ENCODE measurements at regions not wholly inside any gene's neighbourhood (a gene's known extent, or its start where the extent isn't known, plus 50 kb on each side); places are given as distances from the start of the nearest gene placed in this dataset.
"Not testable (repeated sequence)": the region's sequence is repeated elsewhere in the genome, so short reads cannot be mapped to it uniquely, and the experiment has no call there.

- Histone ChIP-seq H3K4me3 (ENCODE audit: control insufficient read depth in 1 of 2, extremely low read depth in 1 of 2, low read length in 1 of 2) (no peak overlapping the region), H3K36me3 (ENCODE audit: control insufficient read depth in 2 of 2, extremely low read depth in 1 of 2, insufficient read depth in 1 of 2, low read length in 1 of 2) (no peaks in the 10 kb centered on the region), H3K9me3 (no peaks in the 10 kb centered on the region), H3K4me1 (ENCODE audit: control insufficient read depth in 1 of 2, extremely low read depth in 1 of 2, insufficient read depth in 2 of 2, low read length in 2 of 2) (no peaks in the 10 kb centered on the region), H3K27ac (ENCODE audit: low read length) (no peak overlapping the region), H3K27me3 (replicated peaks in 1 of 2; ENCODE audit: control insufficient read depth in 2 of 2, extremely low read depth in 1 of 2, insufficient read depth in 2 of 2, low read length in 1 of 2) (no peaks in the 10 kb centered on the region)
- H3K4me1 Mint-ChIP-seq, result no peaks in the 10 kb centered on the region
- no peaks in the 10 kb centered on the region for H3K9me3 Mint-ChIP-seq
- no CpG with 5 or more reads among the region's 2 CpGs for WGBS (ENCODE audit: insufficient coverage)
- DNase-seq (no peak), ATAC-seq (replicated peaks in 1 of 4) (no peak)
- no peaks in the 10 kb centered on the region for H3K36me3 Mint-ChIP-seq
- POLR2A ChIA-PET, result interaction anchor here in 1 of 2 donors (0.7 kb wide), 1 partner anchor 13 kb away, joined by 3 read pairs; no protein-coding TSS in a partner anchor
- H3K27me3 Mint-ChIP-seq, result peaks cover 2 to 3% of the 10 kb centered on the region in 2 donors
- CTCF ChIA-PET, result no interaction called here
- H3K27ac Mint-ChIP-seq, result no peak overlapping the region
- no peak overlapping the region for H3K4me3 Mint-ChIP-seq
These were observed 722.3 kb upstream of the NECTIN3 start for GRCh38 chr3:110349295-110349694.

GRCh38 chr3:110352841-110353604 is 718.6 kb upstream of the NECTIN3 start:
- no peaks in the 10 kb centered on the region for H3K9me3 ChIP-seq
- H3K36me3 ChIP-seq (ENCODE audit: control insufficient read depth in 2 of 2, extremely low read depth in 1 of 2, insufficient read depth in 1 of 2, low read length in 1 of 2), result no peaks in the 10 kb centered on the region
- no CpG with 5 or more reads among the region's 2 CpGs for WGBS (ENCODE audit: insufficient coverage)
- H3K27ac ChIP-seq (ENCODE audit: low read length), result no peak overlapping the region
- DNase-seq (no peak), ATAC-seq (replicated peaks in 1 of 4) (no peak)
- ChIA-PET CTCF (no interaction called here), POLR2A (no interaction called here)
- H3K4me1 Mint-ChIP-seq, result no peaks in the 10 kb centered on the region
- H3K4me1 ChIP-seq (ENCODE audit: control insufficient read depth in 1 of 2, extremely low read depth in 1 of 2, insufficient read depth in 2 of 2, low read length in 2 of 2), result no peaks in the 10 kb centered on the region
- H3K4me3 Mint-ChIP-seq, result no peak overlapping the region
- H3K27me3 Mint-ChIP-seq, result peaks cover 2 to 3% of the 10 kb centered on the region in 2 donors
- no peaks in the 10 kb centered on the region for H3K36me3 Mint-ChIP-seq
- H3K9me3 Mint-ChIP-seq, result peaks cover 0 to 3% (median 0%) of the 10 kb centered on the region in 3 donors
- no peak overlapping the region for H3K27ac Mint-ChIP-seq
- no peak overlapping the region for H3K4me3 ChIP-seq (ENCODE audit: control insufficient read depth in 1 of 2, extremely low read depth in 1 of 2, low read length in 1 of 2)
- H3K27me3 ChIP-seq (replicated peaks in 1 of 2; ENCODE audit: control insufficient read depth in 2 of 2, extremely low read depth in 1 of 2, insufficient read depth in 2 of 2, low read length in 1 of 2), result no peaks in the 10 kb centered on the region

- CTCF ChIA-PET, result no interaction called here
- Mint-ChIP-seq H3K27ac (no peak overlapping the region), H3K4me1 (no peaks in the 10 kb centered on the region), H3K9me3 (peaks cover 0 to 8% (median 0%) of the 10 kb centered on the region in 3 donors), H3K36me3 (no peaks in the 10 kb centered on the region), H3K4me3 (no peak overlapping the region), H3K27me3 (peaks cover 0 to 2% of the 10 kb centered on the region in 2 donors)
- Histone ChIP-seq H3K36me3 (ENCODE audit: control insufficient read depth in 2 of 2, extremely low read depth in 1 of 2, insufficient read depth in 1 of 2, low read length in 1 of 2) (no peaks in the 10 kb centered on the region), H3K9me3 (no peaks in the 10 kb centered on the region), H3K4me1 (ENCODE audit: control insufficient read depth in 1 of 2, extremely low read depth in 1 of 2, insufficient read depth in 2 of 2, low read length in 2 of 2) (no peaks in the 10 kb centered on the region), H3K27ac (ENCODE audit: low read length) (no peak overlapping the region), H3K4me3 (ENCODE audit: control insufficient read depth in 1 of 2, extremely low read depth in 1 of 2, low read length in 1 of 2) (no peak overlapping the region), H3K27me3 (replicated peaks in 1 of 2; ENCODE audit: control insufficient read depth in 2 of 2, extremely low read depth in 1 of 2, insufficient read depth in 2 of 2, low read length in 1 of 2) (no peaks in the 10 kb centered on the region)
- POLR2A ChIA-PET, result no interaction called here
- no peak for ATAC-seq (replicated peaks in 1 of 4)
- no peak for DNase-seq
These were observed 708.9 kb upstream of the NECTIN3 start for GRCh38 chr3:110362751-110363150.

GRCh38 chr3:110367289-110367688 is 704.3 kb upstream of the NECTIN3 start:
- H3K27me3 Mint-ChIP-seq; H3K36me3 Mint-ChIP-seq; H3K27ac ChIP-seq (ENCODE audit: low read length); ATAC-seq (replicated peaks in 1 of 4); H3K4me3 ChIP-seq (ENCODE audit: control insufficient read depth in 1 of 2, extremely low read depth in 1 of 2, low read length in 1 of 2); H3K4me1 ChIP-seq (ENCODE audit: control insufficient read depth in 1 of 2, extremely low read depth in 1 of 2, insufficient read depth in 2 of 2, low read length in 2 of 2); H3K27me3 ChIP-seq (replicated peaks in 1 of 2; ENCODE audit: control insufficient read depth in 2 of 2, extremely low read depth in 1 of 2, insufficient read depth in 2 of 2, low read length in 1 of 2); H3K9me3 Mint-ChIP-seq; H3K36me3 ChIP-seq (ENCODE audit: control insufficient read depth in 2 of 2, extremely low read depth in 1 of 2, insufficient read depth in 1 of 2, low read length in 1 of 2); H3K9me3 ChIP-seq; H3K27ac Mint-ChIP-seq; CTCF ChIA-PET; DNase-seq; H3K4me3 Mint-ChIP-seq; POLR2A ChIA-PET; H3K4me1 Mint-ChIP-seq: not testable (repeated sequence)
- 70% methylated on average over 6 of the region's 13 CpGs for WGBS (ENCODE audit: insufficient coverage)

GRCh38 chr3:110375751-110376518 is 695.7 kb upstream of the NECTIN3 start:
- Mint-ChIP-seq H3K9me3 (no peaks in the 10 kb centered on the region), H3K4me1 (no peaks in the 10 kb centered on the region), H3K27me3 (peaks cover 0 to 7% of the 10 kb centered on the region in 2 donors), H3K27ac (no peak overlapping the region), H3K36me3 (no peaks in the 10 kb centered on the region), H3K4me3 (no peak overlapping the region)
- Histone ChIP-seq H3K4me3 (ENCODE audit: control insufficient read depth in 1 of 2, extremely low read depth in 1 of 2, low read length in 1 of 2) (no peak overlapping the region), H3K4me1 (ENCODE audit: control insufficient read depth in 1 of 2, extremely low read depth in 1 of 2, insufficient read depth in 2 of 2, low read length in 2 of 2) (no peaks in the 10 kb centered on the region), H3K27me3 (replicated peaks in 1 of 2; ENCODE audit: control insufficient read depth in 2 of 2, extremely low read depth in 1 of 2, insufficient read depth in 2 of 2, low read length in 1 of 2) (no peaks in the 10 kb centered on the region), H3K27ac (ENCODE audit: low read length) (no peak overlapping the region), H3K36me3 (ENCODE audit: control insufficient read depth in 2 of 2, extremely low read depth in 1 of 2, insufficient read depth in 1 of 2, low read length in 1 of 2) (no peaks in the 10 kb centered on the region), H3K9me3 (no peaks in the 10 kb centered on the region)
- ChIA-PET CTCF (no interaction called here), POLR2A (no interaction called here)
- ATAC-seq (replicated peaks in 1 of 4) (no peak), DNase-seq (no peak)
- WGBS (ENCODE audit: insufficient coverage), result 80% methylated on average over 1 of the region's 4 CpGs

GRCh38 chr3:110378481-110378880 is 693.1 kb upstream of the NECTIN3 start:
- POLR2A ChIA-PET, result no interaction called here
- H3K9me3 Mint-ChIP-seq, result no peaks in the 10 kb centered on the region
- no peaks in the 10 kb centered on the region for H3K9me3 ChIP-seq
- ATAC-seq (replicated peaks in 1 of 4) (no peak), DNase-seq (no peak)
- H3K36me3 Mint-ChIP-seq, result no peaks in the 10 kb centered on the region
- H3K4me3 ChIP-seq (ENCODE audit: control insufficient read depth in 1 of 2, extremely low read depth in 1 of 2, low read length in 1 of 2), result no peak overlapping the region
- H3K27me3 ChIP-seq (replicated peaks in 1 of 2; ENCODE audit: control insufficient read depth in 2 of 2, extremely low read depth in 1 of 2, insufficient read depth in 2 of 2, low read length in 1 of 2), result no peaks in the 10 kb centered on the region
- H3K4me3 Mint-ChIP-seq, result no peak overlapping the region
- WGBS (ENCODE audit: insufficient coverage), result 57% methylated on average over 3 of the region's 4 CpGs
- H3K4me1 ChIP-seq (ENCODE audit: control insufficient read depth in 1 of 2, extremely low read depth in 1 of 2, insufficient read depth in 2 of 2, low read length in 2 of 2), result no peaks in the 10 kb centered on the region
- H3K27me3 Mint-ChIP-seq, result peaks cover 0 to 7% of the 10 kb centered on the region in 2 donors
- no peak overlapping the region for H3K27ac Mint-ChIP-seq
- H3K36me3 ChIP-seq (ENCODE audit: control insufficient read depth in 2 of 2, extremely low read depth in 1 of 2, insufficient read depth in 1 of 2, low read length in 1 of 2), result no peaks in the 10 kb centered on the region
- no peak overlapping the region for H3K27ac ChIP-seq (ENCODE audit: low read length)
- no peaks in the 10 kb centered on the region for H3K4me1 Mint-ChIP-seq
- CTCF ChIA-PET, result no interaction called here
